H1 (cell line): ENCODE measurements at regions not wholly inside any gene's neighbourhood (a gene's known extent, or its start where the extent isn't known, plus 50 kb on each side); places are given as distances from the start of the nearest gene placed in this dataset.

ENCODE experiments used
- CTCF ChIA-PET: fragments of 300-600 bp; sonication (Branson Sonifier 250); formaldehyde crosslinking; loops from one replicate; lab custom pipeline; 2021; ENCODE audit not compliant: partially characterized antibody; lab: Charles Lee
- POLR2A ChIA-PET: fragments of 300-600 bp; sonication (Branson Sonifier 250); formaldehyde crosslinking; loops from one replicate; lab custom pipeline; 2021; ENCODE audit warnings: inconsistent platforms; ENCODE audit not compliant: partially characterized antibody; lab: Charles Lee
- DNase-seq, 2 experiments: peaks; one replicate each; pipeline versions ENCODE4 v3.0.0 to v3.0.0-alpha.2; 2010 to 2022; ENCODE audit warnings: low spot score in 2 of 2, low read depth in 1 of 2, mixed read lengths in 1 of 2
- FAIRE-seq: peaks from 2 replicates; lab custom pipeline; 2011; peaks lifted over from hg19 to GRCh38; lab: Jason Lieb, UNC
- H2AFZ ChIP-seq: 2 replicates; pipeline ENCODE4 v1.8.1; 2012; ENCODE audit warnings: low read length, inconsistent platforms
- H2AK5ac ChIP-seq: 2 replicates; pipeline ENCODE4 v1.6.1; 2013; ENCODE audit warnings: low read depth, low read length
- H2BK120ac ChIP-seq: replicated peaks from 2 replicates; pipeline ENCODE3; 2013; ENCODE audit warnings: low read depth, low read length, inconsistent platforms
- H2BK12ac ChIP-seq: 2 replicates; pipeline ENCODE4 v1.6.1; 2013; ENCODE audit warnings: low read depth, low read length
- H2BK15ac ChIP-seq: 2 replicates; pipeline ENCODE4 v1.6.1; 2013; ENCODE audit warnings: low read length
- H2BK20ac ChIP-seq: 2 replicates; pipeline ENCODE4 v1.6.1; 2013; ENCODE audit warnings: low read length
- H2BK5ac ChIP-seq: 2 replicates; pipeline ENCODE4 v1.6.1; 2013; ENCODE audit warnings: low read depth, low read length
- H3K14ac ChIP-seq: 2 replicates; pipeline ENCODE4 v1.6.1; 2013; ENCODE audit warnings: inconsistent platforms; ENCODE audit not compliant: insufficient read length
- H3K18ac ChIP-seq: 2 replicates; pipeline ENCODE4 v1.6.1; 2013; ENCODE audit warnings: low read length; ENCODE audit errors: extremely low read depth
- H3K23ac ChIP-seq: 2 replicates; pipeline ENCODE4 v1.6.1; 2013; ENCODE audit warnings: inconsistent platforms; ENCODE audit not compliant: insufficient read length
- H3K23me2 ChIP-seq: 2 replicates; pipeline ENCODE4 v1.6.1; 2013; ENCODE audit warnings: low read depth, low read length
- H3K27ac ChIP-seq: 2 replicates; pipeline ENCODE4 v1.6.1; 2011; ENCODE audit warnings: low read depth, low read length, inconsistent platforms
- H3K27me3 ChIP-seq, 4 experiments: replicated peaks in 1 of 4; 1 replicate in 1 of 4; 2 replicates in 3 of 4; pipeline versions ENCODE4 v1.6.1 to v1.8.1; 2011 to 2013; ENCODE audit warnings: low read length in 3 of 4, mild to moderate bottlenecking in 3 of 4, inconsistent platforms in 2 of 4, mixed read lengths in 2 of 4, moderate library complexity in 1 of 4; ENCODE audit not compliant: control insufficient read depth in 3 of 4, insufficient read depth in 3 of 4; ENCODE audit errors: extremely low read depth in 1 of 4
- H3K36me3 ChIP-seq, 4 experiments: 2 replicates each; pipeline versions ENCODE4 v1.6.1 to v1.8.1; 2011 to 2013; ENCODE audit warnings: mild to moderate bottlenecking in 4 of 4, low read length in 3 of 4, moderate library complexity in 2 of 4, control low read depth in 1 of 4, inconsistent platforms in 1 of 4; ENCODE audit not compliant: insufficient read depth in 4 of 4, control insufficient read depth in 2 of 4
- H3K4ac ChIP-seq: replicated peaks from 2 replicates; pipeline ENCODE3; 2013; ENCODE audit warnings: low read length, low read depth, mixed read lengths, inconsistent platforms; ENCODE audit not compliant: insufficient read length
- H3K4me1 ChIP-seq, 4 experiments: replicated peaks in 1 of 4; 1 replicate in 1 of 4; 2 replicates in 3 of 4; pipeline versions ENCODE4 v1.6.1 to v1.8.1; 2011 to 2013; ENCODE audit warnings: low read length in 3 of 4, inconsistent platforms in 2 of 4, mixed read lengths in 1 of 4; ENCODE audit not compliant: insufficient read depth in 4 of 4, control insufficient read depth in 3 of 4
- H3K4me2 ChIP-seq, 2 experiments: 2 replicates each; pipeline versions ENCODE4 v1.6.1 to v1.8.1; 2011 to 2013; ENCODE audit warnings: low read depth in 2 of 2, low read length in 2 of 2, control low read depth in 1 of 2, inconsistent platforms in 1 of 2, mild to moderate bottlenecking in 1 of 2; ENCODE audit not compliant: insufficient read depth in 1 of 2
- H3K4me3 ChIP-seq, 4 experiments: fragments of 200-600, 300-600 bp in 1 of 4; sonication (generic), shearing (Covaris generic), sonication (Bioruptor Twin) in 1 of 4; 2 replicates each; pipeline versions ENCODE4 v1.5.1 to v1.8.1; 2011 to 2016; ENCODE audit warnings: low read length in 4 of 4, low read depth in 3 of 4, control low read depth in 2 of 4, inconsistent platforms in 2 of 4, mild to moderate bottlenecking in 2 of 4, mixed read lengths in 1 of 4, moderate library complexity in 1 of 4; ENCODE audit not compliant: insufficient read depth in 2 of 4; ENCODE audit errors: extremely low read depth in 1 of 4
- H3K56ac ChIP-seq: replicated peaks from 2 replicates; pipeline ENCODE3; 2013; ENCODE audit warnings: low read depth, mild to moderate bottlenecking, mixed read lengths, low read length, inconsistent platforms; ENCODE audit not compliant: insufficient read length
- H3K79me1 ChIP-seq: 2 replicates; pipeline ENCODE4 v1.6.1; 2013; ENCODE audit warnings: low read depth, low read length, control low read depth
- H3K79me2 ChIP-seq, 2 experiments: 2 replicates each; pipeline versions ENCODE4 v1.6.1 to v1.8.1; 2012 to 2013; ENCODE audit warnings: low read length in 2 of 2, mild to moderate bottlenecking in 2 of 2, inconsistent platforms in 1 of 2; ENCODE audit not compliant: insufficient read depth in 2 of 2, control insufficient read depth in 1 of 2
- H3K9ac ChIP-seq, 4 experiments: replicated peaks in 1 of 4; 1 replicate in 1 of 4; 2 replicates in 3 of 4; pipeline versions ENCODE4 v1.6.1 to v1.8.1; 2011 to 2013; ENCODE audit warnings: low read depth in 3 of 4, low read length in 3 of 4, control low read depth in 2 of 4, mild to moderate bottlenecking in 2 of 4, moderate library complexity in 2 of 4, inconsistent platforms in 1 of 4; ENCODE audit errors: extremely low read depth in 1 of 4
- H3K9me3 ChIP-seq, 2 experiments: 2 replicates each; pipeline versions ENCODE4 v1.6.1 to v1.8.1; 2012 to 2013; ENCODE audit warnings: mild to moderate bottlenecking in 2 of 2, moderate library complexity in 2 of 2, control low read depth in 1 of 2, inconsistent platforms in 1 of 2, low read depth in 1 of 2, low read length in 1 of 2, mixed read lengths in 1 of 2; ENCODE audit not compliant: insufficient read depth in 2 of 2
- H4K20me1 ChIP-seq, 2 experiments: replicated peaks in 1 of 2; 2 replicates each; pipeline versions ENCODE3 to v1.8.1; 2011 to 2013; ENCODE audit warnings: inconsistent platforms in 2 of 2, low read length in 2 of 2, mild to moderate bottlenecking in 1 of 2; ENCODE audit not compliant: insufficient read depth in 2 of 2, control insufficient read depth in 1 of 2
- H4K5ac ChIP-seq: 2 replicates; pipeline ENCODE4 v1.6.1; 2013; ENCODE audit warnings: low read length, low read depth, mixed read lengths, inconsistent platforms; ENCODE audit not compliant: insufficient read length
- H4K8ac ChIP-seq: 2 replicates; pipeline ENCODE4 v1.8.0; 2013; ENCODE audit warnings: mild to moderate bottlenecking, moderate library complexity, low read length, inconsistent platforms; ENCODE audit not compliant: insufficient read depth; ENCODE audit errors: extremely low read depth
- H4K91ac ChIP-seq: replicated peaks from 2 replicates; pipeline ENCODE3; 2013; ENCODE audit warnings: low read length, mixed read lengths, inconsistent platforms; ENCODE audit not compliant: insufficient read length
- BACH1 ChIP-seq: IDR thresholded peaks from 2 replicates; pipeline ENCODE4 v1.6.1; 2012; ENCODE audit warnings: low read length, improper control_type of control experiment
- MAFK ChIP-seq: IDR thresholded peaks from 2 replicates; pipeline ENCODE4 v1.6.1; 2012; ENCODE audit warnings: low read depth, mild to moderate bottlenecking, improper control_type of control experiment, low read length
- RNF2 ChIP-seq: fragments of 200-900, 300-1000 bp; sonication (generic); IDR thresholded peaks from 2 replicates; pipeline ENCODE4 v1.7.1; 2016; ENCODE audit warnings: borderline replicate concordance, low read depth, mild to moderate bottlenecking, antibody characterized with exemption, low read length; ENCODE audit not compliant: poor library complexity, severe bottlenecking; ENCODE audit errors: missing control alignments
- TAF1 ChIP-seq: IDR thresholded peaks from 2 replicates; pipeline ENCODE4 v1.6.1; 2011; ENCODE audit warnings: mild to moderate bottlenecking, low read depth, low read length
- TAF7 ChIP-seq: optimal IDR thresholded peaks from 2 replicates; pipeline ENCODE3; 2011; ENCODE audit warnings: low read depth, mild to moderate bottlenecking, inconsistent platforms, low read length, moderate library complexity, borderline replicate concordance
- WGBS, 2 experiments: shearing (Covaris generic) in 1 of 2; methylation state at CpG; one replicate each; pipeline versions ENCODE4 v1.1.6 to v1.1.7; 2013 to 2015; ENCODE audit warnings: low lambda C conversion rate in 2 of 2, mixed read lengths in 2 of 2, inconsistent platforms in 1 of 2, low coverage in 1 of 2, missing lambda C conversion rate in 1 of 2; ENCODE audit not compliant: insufficient replicate concordance in 2 of 2, insufficient coverage in 1 of 2, insufficient read length in 1 of 2; ENCODE audit errors: extremely low coverage in 1 of 2, missing lambda C conversion rate in 1 of 2; 5-methylcytosine and 5-hydroxymethylcytosine counted together

- no peak overlapping the region for H3K23ac ChIP-seq
- H4K91ac ChIP-seq = no peak overlapping the region
- CTCF ChIA-PET = interaction anchor here (1.2 kb wide), 1 partner anchor 38 kb away, joined by 7 read pairs; no protein-coding TSS in a partner anchor
- no peak overlapping the region for H2BK5ac ChIP-seq
- no peak overlapping the region for H4K5ac ChIP-seq
- no peak overlapping the region for H3K14ac ChIP-seq
- no peaks in the 10 kb centered on the region for H3K9me3 ChIP-seq
- no peak overlapping the region for H4K8ac ChIP-seq
- no peak overlapping the region for H2BK12ac ChIP-seq
- POLR2A ChIA-PET = no interaction called here
- no peak overlapping the region for H2AK5ac ChIP-seq
- H3K4me3 ChIP-seq = no peak overlapping the region
- no peak overlapping the region for H3K9ac ChIP-seq
- no peaks in the 10 kb centered on the region for H3K4me1 ChIP-seq
- TF ChIP-seq BACH1 = no peak
- TF ChIP-seq TAF7 = no peak
- TF ChIP-seq RNF2 = no peak
- TF ChIP-seq TAF1 = no peak
- no peak for TF ChIP-seq MAFK
- no peak overlapping the region for H3K56ac ChIP-seq
- DNase-seq = no peak
- no peak overlapping the region for H3K4me2 ChIP-seq
- no peaks in the 10 kb centered on the region for H3K36me3 ChIP-seq
- H2BK120ac ChIP-seq = no peak overlapping the region
- H3K4ac ChIP-seq = no peak overlapping the region
- no peaks in the 10 kb centered on the region for H3K27me3 ChIP-seq
- H3K79me1 ChIP-seq = no peaks in the 10 kb centered on the region
- H2AFZ ChIP-seq = no peak overlapping the region; the same call in 1 of the 2 replicates
- no peaks in the 10 kb centered on the region for H3K23me2 ChIP-seq
- no peak overlapping the region for H2BK15ac ChIP-seq
- no peak overlapping the region for H3K18ac ChIP-seq
- H4K20me1 ChIP-seq = no peaks in the 10 kb centered on the region
- WGBS, 2 experiments = 87% methylated on average over 2 of the region's 2 CpGs; no CpG with 5 or more reads in 1 of the 2 experiments
- H3K27ac ChIP-seq = no peak overlapping the region
- FAIRE-seq = no peak
- no peak overlapping the region for H2BK20ac ChIP-seq
- H3K79me2 ChIP-seq = no peaks in the 10 kb centered on the region
These were observed 1935.4 kb upstream of the PCDH20 start for GRCh38 chr13:63351081-63351480.
